Amniotic stem cell (primary cell): ENCODE measurements at regions not wholly inside any gene's neighbourhood (a gene's known extent, or its start where the extent isn't known, plus 50 kb on each side); places are given as distances from the start of the nearest gene placed in this dataset.

Source experiments
- DNase-seq: peaks from one replicate; lab custom pipeline; 2025; lab: John Stamatoyannopoulos, UW

DNA sequence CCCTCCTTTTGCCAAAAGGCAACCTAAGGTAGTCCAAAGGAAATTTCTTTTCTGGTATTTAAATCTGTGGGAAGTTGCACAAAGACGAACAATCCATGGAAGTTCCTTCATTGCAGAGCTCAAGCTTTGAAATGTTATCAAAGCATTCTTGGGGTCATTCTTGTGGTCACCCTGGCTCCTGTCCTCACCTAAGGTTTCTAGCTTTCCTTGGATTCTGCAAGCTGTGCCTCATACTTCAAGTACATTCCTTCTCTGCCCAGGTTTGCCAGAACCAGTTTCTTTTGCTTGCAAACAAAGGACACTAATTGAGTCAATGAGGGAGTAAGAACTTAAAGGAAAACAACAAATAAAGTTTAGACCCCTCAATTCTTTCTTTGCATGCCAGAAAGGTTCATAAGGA is 329.8 kb upstream of the PDZRN3 start:
- DNase-seq = no peak

- no peak for DNase-seq
Observed at GRCh38 chr3:73952781-73953180, 328.0 kb upstream of the PDZRN3 start.

DNA sequence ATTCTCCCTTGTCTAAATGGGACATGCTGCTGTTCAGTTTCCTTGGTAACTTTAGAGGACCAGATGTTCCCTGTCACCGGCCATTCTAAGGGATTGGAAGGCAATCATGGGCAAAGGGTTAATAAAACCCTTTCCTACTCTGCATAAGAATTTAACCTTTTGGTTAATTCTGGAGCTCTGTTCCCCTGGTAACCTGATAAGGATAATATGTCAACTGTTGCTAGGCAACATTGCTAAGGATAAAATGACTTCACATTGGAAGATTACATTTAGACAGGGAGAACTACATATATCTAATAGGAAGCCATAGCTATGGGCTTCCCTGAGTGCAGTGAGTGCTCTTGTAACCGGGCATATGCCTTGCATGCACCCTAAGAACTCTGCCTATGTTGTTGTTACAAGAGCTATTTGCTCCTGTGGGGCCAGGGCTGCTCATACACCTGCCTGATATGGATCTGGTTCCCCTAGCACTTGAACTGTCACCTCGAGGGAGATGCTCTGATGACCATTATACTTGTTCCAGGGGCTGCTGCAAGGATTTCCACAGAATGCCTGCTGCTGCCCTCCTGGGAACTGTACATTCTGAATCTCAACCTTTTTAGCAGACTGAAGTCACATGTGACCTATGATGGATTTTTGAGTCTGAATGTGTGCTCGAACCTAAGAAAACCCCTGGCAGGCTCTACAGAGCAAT is 326.3 kb upstream of the PDZRN3 start:
- no peak for DNase-seq

DNA sequence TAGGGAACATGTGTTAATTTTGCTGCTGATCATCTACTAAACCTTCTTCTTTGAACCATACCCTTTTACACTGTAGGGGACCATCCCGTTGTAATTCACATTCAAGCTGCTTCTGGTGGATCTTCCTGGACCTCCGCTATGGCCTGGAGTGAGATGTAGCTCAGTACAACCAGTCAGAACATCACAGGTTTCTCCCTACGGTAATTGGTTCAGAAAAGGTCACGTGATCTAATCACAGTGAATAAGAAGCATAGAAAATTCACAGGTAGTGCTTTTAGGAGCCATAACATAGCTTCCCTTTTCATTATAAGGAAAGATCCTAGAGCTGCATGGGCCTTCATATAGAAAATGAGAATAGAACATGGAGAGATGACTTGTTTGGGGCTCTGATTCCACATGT is 320.8 kb upstream of the PDZRN3 start:
- no peak for DNase-seq

- no peak for DNase-seq
Observed at GRCh38 chr3:73939985-73940384, 315.2 kb upstream of the PDZRN3 start.

DNA sequence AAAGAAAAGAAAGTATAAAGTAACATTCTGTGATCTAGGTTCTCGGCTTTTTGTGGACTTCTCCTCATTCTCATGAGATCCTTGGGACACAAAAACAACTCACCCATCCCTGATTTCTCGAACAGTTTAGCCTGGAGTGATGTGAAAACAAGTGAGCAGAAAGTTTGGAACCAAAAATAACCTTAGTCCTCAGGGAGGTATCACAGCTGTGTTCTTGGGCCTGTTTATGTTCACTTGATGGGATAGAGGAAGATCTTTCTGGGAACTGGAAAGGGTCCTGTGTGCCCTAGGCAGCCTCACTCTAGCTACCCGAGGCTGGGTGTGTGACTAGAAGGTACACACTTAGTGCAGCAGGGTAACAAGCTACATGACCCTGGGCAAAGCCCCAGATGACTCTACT is 308.8 kb upstream of the PDZRN3 start:
- no peak for DNase-seq

GRCh38 chr3:73927203-73927570 is 302.4 kb upstream of the PDZRN3 start:
- DNase-seq = no peak

- no peak for DNase-seq
Observed at GRCh38 chr3:73926360-73927202, 301.8 kb upstream of the PDZRN3 start.

DNA sequence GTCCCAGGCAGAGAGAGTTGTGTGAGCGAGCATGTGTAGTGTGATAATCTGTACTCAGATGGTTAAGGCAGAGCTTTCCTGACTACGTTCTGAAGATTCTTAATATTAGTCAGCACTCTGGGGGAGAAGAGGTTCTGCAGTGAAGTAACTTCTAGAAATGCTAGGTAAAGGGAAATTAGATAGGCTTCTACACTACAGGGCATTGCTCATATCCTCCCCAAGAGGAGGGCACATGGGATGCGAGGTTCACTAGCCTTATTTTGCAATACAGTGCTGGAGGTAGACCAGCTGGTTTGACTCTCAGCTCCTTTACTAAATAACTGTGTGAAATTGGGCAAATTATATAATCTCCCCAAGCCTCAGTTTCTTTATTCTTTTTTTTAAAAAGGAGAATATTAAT is 300.3 kb upstream of the PDZRN3 start:
- no peak for DNase-seq

- no peak for DNase-seq
Observed at GRCh38 chr3:73924048-73924447, 299.3 kb upstream of the PDZRN3 start.

DNA sequence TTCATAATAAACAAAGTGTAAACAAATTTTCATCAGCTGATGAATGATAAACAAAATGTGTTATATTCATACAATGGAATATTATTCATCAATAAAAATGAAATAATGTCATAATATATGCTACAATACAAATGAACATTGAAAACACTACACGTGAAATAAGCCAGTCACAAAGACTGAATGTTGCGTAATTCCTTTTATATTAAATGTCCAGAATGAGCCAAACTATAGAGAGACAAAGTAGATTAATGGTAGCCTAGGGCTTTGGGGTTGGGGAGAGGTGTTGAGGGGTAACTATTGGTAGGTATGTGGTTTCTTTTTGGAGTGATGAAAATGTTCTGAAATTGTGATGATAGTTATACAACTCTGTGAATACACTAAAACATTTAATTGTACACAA is 292.9 kb upstream of the PDZRN3 start:
- no peak for DNase-seq

- DNase-seq = no peak
Observed at GRCh38 chr3:73915886-73916285, 291.1 kb upstream of the PDZRN3 start.

DNA sequence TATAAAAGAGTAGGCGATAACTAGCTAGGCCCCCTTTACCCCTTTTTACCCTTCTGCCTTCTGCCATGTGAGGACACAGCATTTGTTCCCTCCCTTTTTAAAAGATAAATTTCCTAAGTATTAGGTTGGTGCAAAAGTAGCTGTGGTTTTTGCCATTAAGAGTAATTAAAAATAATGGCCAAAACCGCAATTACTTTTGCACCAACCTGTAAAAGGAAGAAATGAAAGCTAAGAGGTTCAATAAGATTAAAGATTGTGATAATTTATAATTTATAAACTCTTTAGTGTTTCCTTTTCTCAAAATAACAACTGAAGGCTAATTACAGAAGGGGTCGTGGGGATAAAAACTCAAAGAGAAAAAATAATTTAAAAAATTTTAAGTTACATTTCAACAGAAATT is 283.5 kb upstream of the PDZRN3 start:
- DNase-seq = no peak

GRCh38 chr3:73901686-73902085 is 276.9 kb upstream of the PDZRN3 start:
- DNase-seq = no peak

GRCh38 chr3:73894474-73895213 is 269.9 kb upstream of the PDZRN3 start:
- DNase-seq = no peak

DNA sequence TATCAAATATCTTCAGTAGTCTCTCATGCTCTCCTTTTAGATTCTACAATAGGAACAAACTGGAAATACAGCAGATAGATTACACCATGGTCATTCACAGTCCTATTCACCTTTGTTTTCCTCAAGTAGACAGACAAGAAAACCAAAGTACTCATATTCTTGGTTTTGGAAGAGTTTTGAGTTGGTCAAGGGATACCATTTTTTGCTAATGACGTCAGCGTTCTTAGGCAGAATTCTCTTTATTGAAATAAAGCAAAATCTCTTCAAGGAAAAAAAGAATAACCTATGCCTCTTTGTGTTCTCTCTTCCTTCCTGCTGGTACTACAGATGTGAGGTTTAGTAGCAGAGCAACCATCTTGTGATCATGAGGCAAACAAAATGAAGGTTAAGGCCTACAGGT is 268.3 kb upstream of the PDZRN3 start:
- no peak for DNase-seq

- DNase-seq = no peak
Observed at GRCh38 chr3:73885862-73886261, 261.1 kb upstream of the PDZRN3 start.

- DNase-seq = no peak
Observed at GRCh38 chr3:73884361-73884760, 259.6 kb upstream of the PDZRN3 start.

GRCh38 chr3:73883497-73883896 is 258.8 kb upstream of the PDZRN3 start:
- DNase-seq = no peak

- DNase-seq = no peak
Observed at GRCh38 chr3:73874606-73875369, 250.0 kb upstream of the PDZRN3 start.

GRCh38 chr3:73874161-73874560 is 249.4 kb upstream of the PDZRN3 start:
- no peak for DNase-seq

DNA sequence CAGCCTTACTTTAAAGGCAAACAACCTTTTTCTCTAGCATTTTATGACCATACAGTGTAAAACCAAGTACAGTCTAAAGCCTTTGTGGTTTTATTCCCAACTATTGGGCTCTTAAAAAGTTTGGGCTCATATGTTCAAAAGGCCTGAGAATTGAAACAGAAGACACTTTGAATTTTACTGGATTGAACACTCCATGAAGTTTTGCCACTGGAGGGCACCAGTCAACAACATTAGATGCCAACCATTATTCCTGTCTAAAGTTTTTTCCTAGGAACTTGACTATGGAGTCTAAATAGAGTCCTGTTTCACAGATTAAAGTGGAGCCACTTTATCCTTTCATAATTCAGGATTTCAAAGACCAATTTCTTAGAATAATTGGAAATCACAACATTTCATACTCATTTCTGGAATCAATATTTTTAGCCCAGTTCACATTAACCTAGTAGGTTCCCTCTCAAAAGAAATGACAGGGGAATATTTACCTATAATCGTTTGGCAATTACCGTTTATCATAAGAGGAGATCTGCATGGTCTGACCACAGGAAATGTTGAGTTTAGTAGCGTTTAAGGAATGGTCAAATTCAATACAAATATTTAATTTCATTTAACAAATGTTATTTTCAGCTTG is 244.1 kb upstream of the PDZRN3 start:
- DNase-seq = no peak
